Heart left ventricle (tissue), 13 donors: ENCODE measurements at regions not wholly inside any gene's neighbourhood (a gene's known extent, or its start where the extent isn't known, plus 50 kb on each side); places are given as distances from the start of the nearest gene placed in this dataset.

Experiments
- CTCF ChIP-seq, 12 donors: fragments of 200-600 bp; sonication (generic) in 4 of 12; IDR thresholded peaks; one replicate each; pipeline versions ENCODE4 v1.5.0 to v1.8.0; 2018 to 2022; ENCODE audit warnings: antibody characterized with exemption in 12 of 12, mild to moderate bottlenecking in 5 of 12
- POLR2A ChIP-seq, 2 donors: fragments of 450-650 bp; IDR thresholded peaks; one replicate each; pipeline ENCODE4 v1.6.1; 2017; ENCODE audit warnings: antibody characterized with exemption in 2 of 2, mild to moderate bottlenecking in 2 of 2, moderate library complexity in 2 of 2
- donor health status: ischemic (EF 13 %, LVEDD 7.1; RV severe dilation, severe dysfunction).
- donor health status: DM: no; HTN: yes; CAD: no.
- donor health status: DM: no; HTN: no; CAD: no.
- donor health status: ischemic (EF 25% LVEDD 6.9; RV normal size, moderate dysfunction).
- donor health status: ischemic (EF 25% LVEDD 5.7; RV mildly dilated, moderate dysfunction).
- donor health status: ischemic (EF 35%, LVEDD 5.7; RV mildly dilated, moderate dysfunction).
- donor health status: nonischemic (EF 11% LVEDD 7.7; RV severe dilation, severe dysfunction).
- donor health status: DM: yes; HTN: yes; CAD: no.
- donor health status: PGD.
- donor health status: ischemic (EF 29% LVEDD 5.4; RV normal size, mild dysfunction).
- donor health status: nonischemic (EF 23%, LVEDD 6.1; RV moderate dilation, normal function).

DNA sequence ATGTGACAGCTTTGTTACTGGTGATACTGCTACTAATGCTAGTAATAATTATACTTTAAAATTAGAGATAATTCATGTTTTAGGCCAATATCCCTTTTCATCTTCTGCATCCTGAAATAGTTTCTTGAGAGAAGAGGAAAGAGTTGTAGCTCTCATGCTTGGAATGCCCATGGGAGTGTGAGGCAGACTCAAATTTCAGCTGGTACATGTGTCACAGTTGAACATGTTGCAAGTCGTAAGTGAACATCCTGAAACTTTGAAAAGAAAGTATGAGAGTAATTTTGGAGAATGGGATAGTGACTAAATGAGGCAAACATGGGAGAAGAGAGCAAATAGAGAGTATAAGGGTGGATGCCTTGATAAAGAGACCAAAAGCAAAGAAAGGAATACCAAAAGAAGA lies 168.0 kb downstream of the TMTC3 start:
- no peak for TF ChIP-seq CTCF (IDR thresholded peaks at IDR 0.05)
- TF ChIP-seq POLR2A (IDR thresholded peaks at IDR 0.05), result no peak
